Activated naive CD8-positive, alpha-beta T cell (primary cell): ENCODE measurements at regions not wholly inside any gene's neighbourhood (a gene's known extent, or its start where the extent isn't known, plus 50 kb on each side); places are given as distances from the start of the nearest gene placed in this dataset.

ENCODE experiments used
- H3K27ac Mint-ChIP-seq: one replicate; pipeline ENCODE4 v1.8.0; 2021; ENCODE audit warnings: mixed read lengths
- H3K27me3 Mint-ChIP-seq: one replicate; pipeline ENCODE4 v1.8.0; 2021; ENCODE audit warnings: mixed read lengths
- H3K36me3 Mint-ChIP-seq: one replicate; pipeline ENCODE4 v1.8.0; 2021; ENCODE audit warnings: mixed read lengths
- H3K4me1 Mint-ChIP-seq: one replicate; pipeline ENCODE4 v1.8.0; 2021; ENCODE audit warnings: low read depth, mixed read lengths
- H3K4me3 Mint-ChIP-seq: one replicate; pipeline ENCODE4 v1.8.0; 2021; ENCODE audit warnings: mild to moderate bottlenecking, mixed read lengths
- H3K9me3 Mint-ChIP-seq: one replicate; pipeline ENCODE4 v1.8.0; 2021; ENCODE audit warnings: low read depth, mixed read lengths

GRCh38 chr4:181676546-181676945, 566.7 kb upstream of the TENM3 start:
- Mint-ChIP-seq H3K27me3 (no peaks in the 10 kb centered on the region), H3K9me3 (no peaks in the 10 kb centered on the region), H3K4me1 (no peaks in the 10 kb centered on the region), H3K36me3 (no peaks in the 10 kb centered on the region), H3K4me3 (no peak overlapping the region), H3K27ac (no peak overlapping the region)

GRCh38 chr4:181677201-181677600, 566.0 kb upstream of the TENM3 start:
- H3K4me3 Mint-ChIP-seq: no peak overlapping the region
- H3K36me3 Mint-ChIP-seq: no peaks in the 10 kb centered on the region
- H3K9me3 Mint-ChIP-seq: no peaks in the 10 kb centered on the region
- no peak overlapping the region for H3K27ac Mint-ChIP-seq
- no peaks in the 10 kb centered on the region for H3K27me3 Mint-ChIP-seq
- no peaks in the 10 kb centered on the region for H3K4me1 Mint-ChIP-seq

GRCh38 chr4:181677621-181678020, 565.6 kb upstream of the TENM3 start:
- Mint-ChIP-seq H3K27me3 (no peaks in the 10 kb centered on the region), H3K4me3 (no peak overlapping the region), H3K36me3 (no peaks in the 10 kb centered on the region), H3K9me3 (no peaks in the 10 kb centered on the region), H3K27ac (no peak overlapping the region), H3K4me1 (no peaks in the 10 kb centered on the region)

GRCh38 chr4:181679754-181680153, 563.4 kb upstream of the TENM3 start:
- no peak overlapping the region for H3K4me3 Mint-ChIP-seq
- no peaks in the 10 kb centered on the region for H3K36me3 Mint-ChIP-seq
- no peaks in the 10 kb centered on the region for H3K4me1 Mint-ChIP-seq
- no peak overlapping the region for H3K27ac Mint-ChIP-seq
- H3K27me3 Mint-ChIP-seq: no peaks in the 10 kb centered on the region
- no peaks in the 10 kb centered on the region for H3K9me3 Mint-ChIP-seq

GRCh38 chr4:181682367-181683047, 560.7 kb upstream of the TENM3 start:
- H3K4me1 Mint-ChIP-seq: no peaks in the 10 kb centered on the region
- H3K4me3 Mint-ChIP-seq: no peak overlapping the region
- H3K27me3 Mint-ChIP-seq: no peaks in the 10 kb centered on the region
- no peak overlapping the region for H3K27ac Mint-ChIP-seq
- no peaks in the 10 kb centered on the region for H3K36me3 Mint-ChIP-seq
- peaks cover 3% of the 10 kb centered on the region for H3K9me3 Mint-ChIP-seq

- Mint-ChIP-seq H3K9me3 (peaks cover 3% of the 10 kb centered on the region), H3K27ac (no peak overlapping the region), H3K36me3 (no peaks in the 10 kb centered on the region), H3K27me3 (no peaks in the 10 kb centered on the region), H3K4me1 (no peaks in the 10 kb centered on the region), H3K4me3 (no peak overlapping the region)
Measured at GRCh38 chr4:181684310-181684709, 558.9 kb upstream of the TENM3 start.

- Mint-ChIP-seq H3K9me3 (peaks cover 3% of the 10 kb centered on the region), H3K27ac (no peak overlapping the region), H3K36me3 (no peaks in the 10 kb centered on the region), H3K4me3 (no peak overlapping the region), H3K27me3 (no peaks in the 10 kb centered on the region), H3K4me1 (no peaks in the 10 kb centered on the region)
Measured at GRCh38 chr4:181685461-181685860, 557.7 kb upstream of the TENM3 start.

GRCh38 chr4:181685911-181686310, 557.3 kb upstream of the TENM3 start:
- Mint-ChIP-seq H3K4me1 (no peaks in the 10 kb centered on the region), H3K27ac (no peak overlapping the region), H3K4me3 (no peak overlapping the region), H3K36me3 (no peaks in the 10 kb centered on the region), H3K9me3 (peaks cover 3% of the 10 kb centered on the region), H3K27me3 (no peaks in the 10 kb centered on the region)

- Mint-ChIP-seq H3K9me3 (peaks cover 3% of the 10 kb centered on the region), H3K36me3 (no peaks in the 10 kb centered on the region), H3K4me3 (no peak overlapping the region), H3K4me1 (no peaks in the 10 kb centered on the region), H3K27ac (no peak overlapping the region), H3K27me3 (no peaks in the 10 kb centered on the region)
Measured at GRCh38 chr4:181687116-181687515, 556.1 kb upstream of the TENM3 start.

- Mint-ChIP-seq H3K27ac (no peak overlapping the region), H3K36me3 (no peaks in the 10 kb centered on the region), H3K4me3 (no peak overlapping the region), H3K4me1 (no peaks in the 10 kb centered on the region), H3K9me3 (peaks cover 3% of the 10 kb centered on the region), H3K27me3 (no peaks in the 10 kb centered on the region)
Measured at GRCh38 chr4:181688432-181688831, 554.8 kb upstream of the TENM3 start.

GRCh38 chr4:181688872-181689271, 554.3 kb upstream of the TENM3 start:
- Mint-ChIP-seq H3K36me3 (no peaks in the 10 kb centered on the region), H3K27ac (no peak overlapping the region)

GRCh38 chr4:181690498-181690897, 552.7 kb upstream of the TENM3 start:
- Mint-ChIP-seq H3K9me3 (peaks cover 3% of the 10 kb centered on the region), H3K4me1 (no peaks in the 10 kb centered on the region), H3K27me3 (no peaks in the 10 kb centered on the region), H3K36me3 (no peaks in the 10 kb centered on the region), H3K4me3 (no peak overlapping the region), H3K27ac (no peak overlapping the region)

More at GRCh38 chr4:181688872-181689271, 554.3 kb upstream of the TENM3 start:
- peaks cover 3% of the 10 kb centered on the region for H3K9me3 Mint-ChIP-seq
- no peaks in the 10 kb centered on the region for H3K4me1 Mint-ChIP-seq
- no peaks in the 10 kb centered on the region for H3K27me3 Mint-ChIP-seq
- no peak overlapping the region for H3K4me3 Mint-ChIP-seq

- Mint-ChIP-seq H3K4me1 (no peaks in the 10 kb centered on the region), H3K36me3 (no peaks in the 10 kb centered on the region), H3K27me3 (no peaks in the 10 kb centered on the region), H3K27ac (no peak overlapping the region), H3K9me3 (no peaks in the 10 kb centered on the region), H3K4me3 (no peak overlapping the region)
Measured at GRCh38 chr4:181692965-181693364, 550.2 kb upstream of the TENM3 start.

- Mint-ChIP-seq H3K9me3 (no peaks in the 10 kb centered on the region), H3K36me3 (no peaks in the 10 kb centered on the region), H3K27ac (no peak overlapping the region), H3K4me1 (no peaks in the 10 kb centered on the region), H3K27me3 (no peaks in the 10 kb centered on the region), H3K4me3 (no peak overlapping the region)
Measured at GRCh38 chr4:181693517-181693916, 549.7 kb upstream of the TENM3 start.

- Mint-ChIP-seq H3K36me3 (no peaks in the 10 kb centered on the region), H3K4me3 (no peak overlapping the region), H3K27ac (no peak overlapping the region)
Measured at GRCh38 chr4:181698221-181698620, 545.0 kb upstream of the TENM3 start.

GRCh38 chr4:181701214-181701613, 542.0 kb upstream of the TENM3 start:
- no peak overlapping the region for H3K27ac Mint-ChIP-seq
- no peaks in the 10 kb centered on the region for H3K27me3 Mint-ChIP-seq
- H3K36me3 Mint-ChIP-seq: no peaks in the 10 kb centered on the region
- H3K4me3 Mint-ChIP-seq: no peak overlapping the region
- H3K4me1 Mint-ChIP-seq: no peaks in the 10 kb centered on the region
- peaks cover 3% of the 10 kb centered on the region for H3K9me3 Mint-ChIP-seq

More at GRCh38 chr4:181698221-181698620, 545.0 kb upstream of the TENM3 start:
- H3K9me3 Mint-ChIP-seq: peaks cover 3% of the 10 kb centered on the region
- no peaks in the 10 kb centered on the region for H3K27me3 Mint-ChIP-seq
- no peaks in the 10 kb centered on the region for H3K4me1 Mint-ChIP-seq
